GM23338 (cell line): ENCODE measurements at regions not wholly inside any gene's neighbourhood (a gene's known extent, or its start where the extent isn't known, plus 50 kb on each side); places are given as distances from the start of the nearest gene placed in this dataset.

Experiments
- ATAC-seq: fragments of 200-7000 bp; cut with Tn5 transposase; 3 replicates; pipeline ENCODE4 v1.9.1; 2020
- DNase-seq: peaks from one replicate; pipeline ENCODE4 v3.0.0-alpha.2; 2015; ENCODE audit warnings: low spot score
- H2AFZ ChIP-seq: fragments of 200-600 bp; sonication (generic); 2 replicates; pipeline ENCODE4 v1.8.0; 2016; ENCODE audit warnings: antibody characterized with exemption, mild to moderate bottlenecking, moderate library complexity
- H3F3A ChIP-seq: fragments of 200-600 bp; sonication (generic); replicated peaks from 2 replicates; pipeline ENCODE4 v1.8.0; 2017; ENCODE audit warnings: antibody characterized with exemption, mixed run types, low read depth
- H3K27ac ChIP-seq: fragments of 200-600 bp; sonication (generic); 2 replicates; pipeline ENCODE4 v1.6.1; 2016; ENCODE audit warnings: low read depth
- H3K27me3 ChIP-seq: fragments of 200-600 bp; sonication (generic); 2 replicates; pipeline ENCODE4 v1.8.0; 2016; ENCODE audit warnings: mild to moderate bottlenecking, mixed run types, moderate library complexity; ENCODE audit not compliant: insufficient read depth
- H3K36me3 ChIP-seq: fragments of 200-600 bp; sonication (generic); 2 replicates; pipeline ENCODE4 v1.8.0; 2016; ENCODE audit warnings: mild to moderate bottlenecking; ENCODE audit not compliant: insufficient read depth
- H3K4me1 ChIP-seq: fragments of 200-600 bp; sonication (generic); 2 replicates; pipeline ENCODE4 v1.8.0; 2016; ENCODE audit warnings: mild to moderate bottlenecking, moderate library complexity; ENCODE audit not compliant: insufficient read depth
- H3K4me2 ChIP-seq: fragments of 200-600 bp; sonication (generic); 2 replicates; pipeline ENCODE4 v1.7.1; 2017; ENCODE audit warnings: mixed run types
- H3K4me3 ChIP-seq: fragments of 200-600 bp; sonication (generic); 2 replicates; pipeline ENCODE4 v1.6.1; 2016; ENCODE audit warnings: mixed run types
- H3K79me2 ChIP-seq: fragments of 200-600 bp; sonication (generic); replicated peaks from 2 replicates; pipeline ENCODE4 v1.8.0; 2017; ENCODE audit warnings: mild to moderate bottlenecking; ENCODE audit not compliant: insufficient read depth
- H3K9me2 ChIP-seq: fragments of 200-600 bp; sonication (generic); 2 replicates; pipeline ENCODE4 v1.8.0; 2017; ENCODE audit not compliant: insufficient read depth
- H4K20me1 ChIP-seq: fragments of 200-600 bp; sonication (generic); replicated peaks from 2 replicates; pipeline ENCODE4 v1.8.0; 2017; ENCODE audit warnings: mild to moderate bottlenecking; ENCODE audit not compliant: insufficient read depth
- H3K27ac Mint-ChIP-seq: 2 replicates; pipeline ENCODE4 v1.8.0; 2020; ENCODE audit warnings: inconsistent platforms, mild to moderate bottlenecking, moderate library complexity, mixed read lengths
- H3K27me3 Mint-ChIP-seq: 3 replicates; pipeline ENCODE4 v1.8.0; 2022; ENCODE audit warnings: low read depth, mild to moderate bottlenecking, moderate library complexity, mixed read lengths, inconsistent platforms; ENCODE audit not compliant: insufficient read depth, poor library complexity
- H3K36me3 Mint-ChIP-seq: 3 replicates; pipeline ENCODE4 v1.8.0; 2021; ENCODE audit warnings: low read depth, mild to moderate bottlenecking, inconsistent platforms, moderate library complexity, mixed read lengths
- H3K4me1 Mint-ChIP-seq: 3 replicates; pipeline ENCODE4 v1.8.0; 2020; ENCODE audit warnings: mild to moderate bottlenecking, inconsistent platforms, mixed read lengths
- H3K4me3 Mint-ChIP-seq: 3 replicates; pipeline ENCODE4 v1.8.0; 2021; ENCODE audit warnings: moderate library complexity, mild to moderate bottlenecking, inconsistent platforms, mixed read lengths
- H3K9me3 Mint-ChIP-seq: 3 replicates; pipeline ENCODE4 v1.8.0; 2020; ENCODE audit warnings: moderate library complexity, mild to moderate bottlenecking, inconsistent platforms, mixed read lengths
- CREB1 ChIP-seq: fragments of 250-450 bp; sonication (Bioruptor Pico); IDR thresholded peaks from 2 replicates; pipeline ENCODE4 v1.5.0; 2020; ENCODE audit warnings: low read depth, mild to moderate bottlenecking, moderate library complexity
- EZH2 ChIP-seq: fragments of 200-600 bp; sonication (generic); IDR thresholded peaks from one replicate; pipeline ENCODE4 v1.8.0; 2017; ENCODE audit warnings: antibody characterized with exemption, mild to moderate bottlenecking, low read depth; ENCODE audit not compliant: unreplicated experiment
- EZH2phosphoT487 ChIP-seq: fragments of 200-600 bp; sonication (generic); IDR thresholded peaks from one replicate; pipeline ENCODE4 v1.8.1; 2018; ENCODE audit warnings: antibody characterized with exemption; ENCODE audit not compliant: unreplicated experiment
- JUNB ChIP-seq: IDR thresholded peaks from one replicate; pipeline ENCODE4 v1.6.1; 2016; ENCODE audit warnings: antibody characterized with exemption; ENCODE audit not compliant: unreplicated experiment
- NANOG ChIP-seq: IDR thresholded peaks from 2 replicates; pipeline ENCODE4 v1.6.1; 2016; ENCODE audit warnings: antibody characterized with exemption, borderline replicate concordance
- POLR2AphosphoS5 ChIP-seq: IDR thresholded peaks from 2 replicates; pipeline ENCODE4 v1.6.1; 2016; ENCODE audit warnings: antibody characterized with exemption, low read depth
- STAT1 ChIP-seq: IDR thresholded peaks from one replicate; pipeline ENCODE4 v1.6.1; 2016; ENCODE audit warnings: antibody characterized with exemption; ENCODE audit not compliant: unreplicated experiment
- ZNF114 ChIP-seq: fragments of 250-450 bp; sonication (Bioruptor Pico); IDR thresholded peaks from 2 replicates; pipeline ENCODE4 v1.5.0; 2020; ENCODE audit warnings: mild to moderate bottlenecking, moderate library complexity
- ZNF331 ChIP-seq: fragments of 250-450 bp; sonication (Bioruptor Pico); IDR thresholded peaks from 2 replicates; pipeline ENCODE4 v1.5.0; 2020; ENCODE audit warnings: low read depth, mild to moderate bottlenecking, moderate library complexity
- TF ChIP-seq, protein P1 (sequence below), 2 experiments: fragments of 200-600 bp in 1 of 2; sonication (generic) in 1 of 2; conservative IDR thresholded peaks; 2 replicates each; pipeline versions ENCODE4 v1.5.1 to v1.6.1; 2016 to 2017; ENCODE audit warnings: antibody characterized with exemption in 2 of 2, low read depth in 2 of 2, mild to moderate bottlenecking in 2 of 2, moderate library complexity in 1 of 2
- TF ChIP-seq, protein P2 (sequence below): IDR thresholded peaks from one replicate; pipeline ENCODE4 v1.6.1; 2018; ENCODE audit warnings: antibody characterized with exemption; ENCODE audit not compliant: unreplicated experiment
- TF ChIP-seq, protein P3 (sequence below): fragments of 250-450 bp; sonication (Bioruptor Pico); IDR thresholded peaks from 2 replicates; pipeline ENCODE4 v1.5.0; 2020; ENCODE audit warnings: mild to moderate bottlenecking, moderate library complexity
- TF ChIP-seq, protein P4 (sequence below): IDR thresholded peaks from 2 replicates; pipeline ENCODE4 v1.6.1; 2016; ENCODE audit warnings: antibody characterized with exemption

DNA sequence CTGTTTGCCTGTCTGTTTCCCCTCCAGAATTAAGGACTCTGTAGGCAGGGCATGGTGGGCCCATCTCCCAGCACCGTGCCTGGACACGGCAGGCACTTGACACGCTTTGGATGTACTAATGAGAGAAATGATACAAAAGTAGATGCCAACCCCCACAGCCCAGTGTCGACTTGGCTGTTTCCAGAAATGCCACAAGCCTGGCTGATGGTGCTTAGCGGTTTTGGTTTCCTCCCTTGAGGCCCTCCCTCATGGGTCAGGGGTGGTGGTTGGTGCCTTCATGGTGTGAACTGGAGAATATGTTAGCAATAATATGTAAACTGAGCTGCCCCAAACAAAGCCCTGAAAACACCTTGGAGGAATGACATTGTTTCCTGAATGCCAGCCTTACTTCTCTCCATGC lies 55.5 kb upstream of the ESRRB start:
- H3K4me1 Mint-ChIP-seq = peaks cover 17% of the 10 kb centered on the region
- no peak overlapping the region for H3K4me3 Mint-ChIP-seq

More for the DNA sequence above, 55.5 kb upstream of the ESRRB start:
- Histone ChIP-seq H3K27me3 (no peaks in the 10 kb centered on the region), H3K27ac (no peak overlapping the region), H3K9me2 (0 out of 2 replicates have a peak, but pooled peaks cover 4% of the 10 kb centered on the region), H3K79me2 (no peaks in the 10 kb centered on the region), H3K4me2 (no peak overlapping the region), H4K20me1 (no peaks in the 10 kb centered on the region; the same call in 1 of the 2 replicates), H3K36me3 (no peaks in the 10 kb centered on the region), H3K4me1 (peaks cover 3% of the 10 kb centered on the region; the same call in 1 of the 2 replicates), H2AFZ (no peak overlapping the region), H3K4me3 (no peak overlapping the region), H3F3A (no peaks in the 10 kb centered on the region)
- ATAC-seq (no peak), DNase-seq (no peak)
- no peak for TF ChIP-seq CREB1 (CRISPR knock-in tag)
- no peak for TF ChIP-seq NANOG
- TF ChIP-seq, protein P1, sequence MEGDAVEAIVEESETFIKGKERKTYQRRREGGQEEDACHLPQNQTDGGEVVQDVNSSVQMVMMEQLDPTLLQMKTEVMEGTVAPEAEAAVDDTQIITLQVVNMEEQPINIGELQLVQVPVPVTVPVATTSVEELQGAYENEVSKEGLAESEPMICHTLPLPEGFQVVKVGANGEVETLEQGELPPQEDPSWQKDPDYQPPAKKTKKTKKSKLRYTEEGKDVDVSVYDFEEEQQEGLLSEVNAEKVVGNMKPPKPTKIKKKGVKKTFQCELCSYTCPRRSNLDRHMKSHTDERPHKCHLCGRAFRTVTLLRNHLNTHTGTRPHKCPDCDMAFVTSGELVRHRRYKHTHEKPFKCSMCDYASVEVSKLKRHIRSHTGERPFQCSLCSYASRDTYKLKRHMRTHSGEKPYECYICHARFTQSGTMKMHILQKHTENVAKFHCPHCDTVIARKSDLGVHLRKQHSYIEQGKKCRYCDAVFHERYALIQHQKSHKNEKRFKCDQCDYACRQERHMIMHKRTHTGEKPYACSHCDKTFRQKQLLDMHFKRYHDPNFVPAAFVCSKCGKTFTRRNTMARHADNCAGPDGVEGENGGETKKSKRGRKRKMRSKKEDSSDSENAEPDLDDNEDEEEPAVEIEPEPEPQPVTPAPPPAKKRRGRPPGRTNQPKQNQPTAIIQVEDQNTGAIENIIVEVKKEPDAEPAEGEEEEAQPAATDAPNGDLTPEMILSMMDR (conservative IDR thresholded peaks at IDR 0.05; ENCODE audit: low read depth in 2 of 2) = no peak
- no peak for TF ChIP-seq ZNF114
- TF ChIP-seq, protein P2, sequence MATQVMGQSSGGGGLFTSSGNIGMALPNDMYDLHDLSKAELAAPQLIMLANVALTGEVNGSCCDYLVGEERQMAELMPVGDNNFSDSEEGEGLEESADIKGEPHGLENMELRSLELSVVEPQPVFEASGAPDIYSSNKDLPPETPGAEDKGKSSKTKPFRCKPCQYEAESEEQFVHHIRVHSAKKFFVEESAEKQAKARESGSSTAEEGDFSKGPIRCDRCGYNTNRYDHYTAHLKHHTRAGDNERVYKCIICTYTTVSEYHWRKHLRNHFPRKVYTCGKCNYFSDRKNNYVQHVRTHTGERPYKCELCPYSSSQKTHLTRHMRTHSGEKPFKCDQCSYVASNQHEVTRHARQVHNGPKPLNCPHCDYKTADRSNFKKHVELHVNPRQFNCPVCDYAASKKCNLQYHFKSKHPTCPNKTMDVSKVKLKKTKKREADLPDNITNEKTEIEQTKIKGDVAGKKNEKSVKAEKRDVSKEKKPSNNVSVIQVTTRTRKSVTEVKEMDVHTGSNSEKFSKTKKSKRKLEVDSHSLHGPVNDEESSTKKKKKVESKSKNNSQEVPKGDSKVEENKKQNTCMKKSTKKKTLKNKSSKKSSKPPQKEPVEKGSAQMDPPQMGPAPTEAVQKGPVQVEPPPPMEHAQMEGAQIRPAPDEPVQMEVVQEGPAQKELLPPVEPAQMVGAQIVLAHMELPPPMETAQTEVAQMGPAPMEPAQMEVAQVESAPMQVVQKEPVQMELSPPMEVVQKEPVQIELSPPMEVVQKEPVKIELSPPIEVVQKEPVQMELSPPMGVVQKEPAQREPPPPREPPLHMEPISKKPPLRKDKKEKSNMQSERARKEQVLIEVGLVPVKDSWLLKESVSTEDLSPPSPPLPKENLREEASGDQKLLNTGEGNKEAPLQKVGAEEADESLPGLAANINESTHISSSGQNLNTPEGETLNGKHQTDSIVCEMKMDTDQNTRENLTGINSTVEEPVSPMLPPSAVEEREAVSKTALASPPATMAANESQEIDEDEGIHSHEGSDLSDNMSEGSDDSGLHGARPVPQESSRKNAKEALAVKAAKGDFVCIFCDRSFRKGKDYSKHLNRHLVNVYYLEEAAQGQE = no peak
- no peak for TF ChIP-seq JUNB
- TF ChIP-seq, protein P3, sequence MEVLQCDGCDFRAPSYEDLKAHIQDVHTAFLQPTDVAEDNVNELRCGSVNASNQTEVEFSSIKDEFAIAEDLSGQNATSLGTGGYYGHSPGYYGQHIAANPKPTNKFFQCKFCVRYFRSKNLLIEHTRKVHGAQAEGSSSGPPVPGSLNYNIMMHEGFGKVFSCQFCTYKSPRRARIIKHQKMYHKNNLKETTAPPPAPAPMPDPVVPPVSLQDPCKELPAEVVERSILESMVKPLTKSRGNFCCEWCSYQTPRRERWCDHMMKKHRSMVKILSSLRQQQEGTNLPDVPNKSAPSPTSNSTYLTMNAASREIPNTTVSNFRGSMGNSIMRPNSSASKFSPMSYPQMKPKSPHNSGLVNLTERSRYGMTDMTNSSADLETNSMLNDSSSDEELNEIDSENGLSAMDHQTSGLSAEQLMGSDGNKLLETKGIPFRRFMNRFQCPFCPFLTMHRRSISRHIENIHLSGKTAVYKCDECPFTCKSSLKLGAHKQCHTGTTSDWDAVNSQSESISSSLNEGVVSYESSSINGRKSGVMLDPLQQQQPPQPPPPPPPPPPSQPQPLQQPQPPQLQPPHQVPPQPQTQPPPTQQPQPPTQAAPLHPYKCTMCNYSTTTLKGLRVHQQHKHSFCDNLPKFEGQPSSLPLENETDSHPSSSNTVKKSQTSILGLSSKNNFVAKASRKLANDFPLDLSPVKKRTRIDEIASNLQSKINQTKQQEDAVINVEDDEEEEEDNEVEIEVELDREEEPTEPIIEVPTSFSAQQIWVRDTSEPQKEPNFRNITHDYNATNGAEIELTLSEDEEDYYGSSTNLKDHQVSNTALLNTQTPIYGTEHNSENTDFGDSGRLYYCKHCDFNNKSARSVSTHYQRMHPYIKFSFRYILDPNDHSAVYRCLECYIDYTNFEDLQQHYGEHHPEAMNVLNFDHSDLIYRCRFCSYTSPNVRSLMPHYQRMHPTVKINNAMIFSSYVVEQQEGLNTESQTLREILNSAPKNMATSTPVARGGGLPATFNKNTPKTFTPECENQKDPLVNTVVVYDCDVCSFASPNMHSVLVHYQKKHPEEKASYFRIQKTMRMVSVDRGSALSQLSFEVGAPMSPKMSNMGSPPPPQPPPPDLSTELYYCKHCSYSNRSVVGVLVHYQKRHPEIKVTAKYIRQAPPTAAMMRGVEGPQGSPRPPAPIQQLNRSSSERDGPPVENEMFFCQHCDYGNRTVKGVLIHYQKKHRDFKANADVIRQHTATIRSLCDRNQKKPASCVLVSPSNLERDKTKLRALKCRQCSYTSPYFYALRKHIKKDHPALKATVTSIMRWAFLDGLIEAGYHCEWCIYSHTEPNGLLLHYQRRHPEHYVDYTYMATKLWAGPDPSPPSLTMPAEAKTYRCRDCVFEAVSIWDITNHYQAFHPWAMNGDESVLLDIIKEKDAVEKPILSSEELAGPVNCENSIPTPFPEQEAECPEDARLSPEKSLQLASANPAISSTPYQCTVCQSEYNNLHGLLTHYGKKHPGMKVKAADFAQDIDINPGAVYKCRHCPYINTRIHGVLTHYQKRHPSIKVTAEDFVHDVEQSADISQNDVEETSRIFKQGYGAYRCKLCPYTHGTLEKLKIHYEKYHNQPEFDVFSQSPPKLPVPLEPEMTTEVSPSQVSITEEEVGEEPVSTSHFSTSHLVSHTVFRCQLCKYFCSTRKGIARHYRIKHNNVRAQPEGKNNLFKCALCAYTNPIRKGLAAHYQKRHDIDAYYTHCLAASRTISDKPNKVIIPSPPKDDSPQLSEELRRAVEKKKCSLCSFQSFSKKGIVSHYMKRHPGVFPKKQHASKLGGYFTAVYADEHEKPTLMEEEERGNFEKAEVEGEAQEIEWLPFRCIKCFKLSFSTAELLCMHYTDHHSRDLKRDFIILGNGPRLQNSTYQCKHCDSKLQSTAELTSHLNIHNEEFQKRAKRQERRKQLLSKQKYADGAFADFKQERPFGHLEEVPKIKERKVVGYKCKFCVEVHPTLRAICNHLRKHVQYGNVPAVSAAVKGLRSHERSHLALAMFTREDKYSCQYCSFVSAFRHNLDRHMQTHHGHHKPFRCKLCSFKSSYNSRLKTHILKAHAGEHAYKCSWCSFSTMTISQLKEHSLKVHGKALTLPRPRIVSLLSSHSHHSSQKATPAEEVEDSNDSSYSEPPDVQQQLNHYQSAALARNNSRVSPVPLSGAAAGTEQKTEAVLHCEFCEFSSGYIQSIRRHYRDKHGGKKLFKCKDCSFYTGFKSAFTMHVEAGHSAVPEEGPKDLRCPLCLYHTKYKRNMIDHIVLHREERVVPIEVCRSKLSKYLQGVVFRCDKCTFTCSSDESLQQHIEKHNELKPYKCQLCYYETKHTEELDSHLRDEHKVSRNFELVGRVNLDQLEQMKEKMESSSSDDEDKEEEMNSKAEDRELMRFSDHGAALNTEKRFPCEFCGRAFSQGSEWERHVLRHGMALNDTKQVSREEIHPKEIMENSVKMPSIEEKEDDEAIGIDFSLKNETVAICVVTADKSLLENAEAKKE (CRISPR knock-in tag) = no peak
- TF ChIP-seq POLR2AphosphoS5 = no peak
- no peak for TF ChIP-seq ZNF331 (CRISPR knock-in tag)
- TF ChIP-seq, protein P4, sequence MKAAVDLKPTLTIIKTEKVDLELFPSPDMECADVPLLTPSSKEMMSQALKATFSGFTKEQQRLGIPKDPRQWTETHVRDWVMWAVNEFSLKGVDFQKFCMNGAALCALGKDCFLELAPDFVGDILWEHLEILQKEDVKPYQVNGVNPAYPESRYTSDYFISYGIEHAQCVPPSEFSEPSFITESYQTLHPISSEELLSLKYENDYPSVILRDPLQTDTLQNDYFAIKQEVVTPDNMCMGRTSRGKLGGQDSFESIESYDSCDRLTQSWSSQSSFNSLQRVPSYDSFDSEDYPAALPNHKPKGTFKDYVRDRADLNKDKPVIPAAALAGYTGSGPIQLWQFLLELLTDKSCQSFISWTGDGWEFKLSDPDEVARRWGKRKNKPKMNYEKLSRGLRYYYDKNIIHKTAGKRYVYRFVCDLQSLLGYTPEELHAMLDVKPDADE = no peak
- TF ChIP-seq STAT1 = no peak
- no peak for TF ChIP-seq EZH2phosphoT487
- TF ChIP-seq EZH2 = no peak
- Mint-ChIP-seq H3K9me3 (no peaks in the 10 kb centered on the region), H3K27me3 (peaks cover 7% of the 10 kb centered on the region), H3K27ac (no peak overlapping the region), H3K36me3 (no peaks in the 10 kb centered on the region; the same call in 2 of the 3 replicates)
